HCT116 (cell line): ENCODE measurements at regions not wholly inside any gene's neighbourhood (a gene's known extent, or its start where the extent isn't known, plus 50 kb on each side); places are given as distances from the start of the nearest gene placed in this dataset.

Experiments
- ATAC-seq: fragments of 200-7000 bp; cut with Tn5 transposase; 2 replicates; pipeline ENCODE4 v1.9.1; 2020; ENCODE audit warnings: mild to moderate bottlenecking, moderate library complexity
- BruUV-seq: library from RNA; stranded (reverse); fragments of 400-500 nt; replicated peaks from 2 replicates; lab custom pipeline; 2021; lab: Mats Ljungman, UMichigan
- CTCF ChIA-PET: fragments of 300-600 bp; sonication (Branson Sonifier 250); formaldehyde crosslinking; loops from one replicate; lab custom pipeline; 2021; ENCODE audit warnings: antibody characterized with exemption; lab: Charles Lee
- POLR2A ChIA-PET: fragments of 300-600, 350-600 bp; sonication (Branson Sonifier 250); formaldehyde crosslinking; loops from one replicate; lab custom pipeline; 2021; ENCODE audit warnings: antibody characterized with exemption; lab: Charles Lee
- RAD21 ChIA-PET, 2 experiments: fragments of 300-600 bp; sonication (Branson Sonifier 250); formaldehyde crosslinking; loops; one replicate each; lab custom pipeline; 2023; ENCODE audit warnings: low total read pairs in 2 of 2; ENCODE audit not compliant: uncharacterized antibody in 2 of 2, unreplicated experiment in 2 of 2, low non-redundant PET in 1 of 2; lab: Charles Lee
- DNase-seq: peaks from one replicate; pipeline ENCODE4 v3.0.0-alpha.2; 2010; ENCODE audit warnings: low read depth, low spot score
- H2AFZ ChIP-seq: fragments of 200-600 bp; shearing (Covaris generic), sonication (generic); 2 replicates; pipeline ENCODE4 v1.6.1; 2017; ENCODE audit warnings: low read depth, mixed run types, mixed read lengths, antibody characterized with exemption, low read length; ENCODE audit not compliant: poor library complexity, severe bottlenecking
- H3K27ac ChIP-seq: 2 replicates; pipeline ENCODE4 v1.5.1; 2012; ENCODE audit warnings: low read depth, low read length
- H3K27me3 ChIP-seq: fragments of 200-600 bp; sonication (generic); 2 replicates; pipeline ENCODE4 v1.6.1; 2016; ENCODE audit warnings: mixed run types, low read length, mixed read lengths; ENCODE audit not compliant: insufficient read depth
- H3K36me3 ChIP-seq, 2 experiments: fragments of 200-500 bp in 1 of 2; fragments of 200-600 bp in 1 of 2; sonication (Bioruptor generic) in 1 of 2; sonication (generic) in 1 of 2; 2 replicates each; pipeline versions ENCODE4 v1.5.1 to v1.6.1; 2014 to 2016; ENCODE audit warnings: low read length in 2 of 2, inconsistent platforms in 1 of 2, mixed read lengths in 1 of 2, mixed run types in 1 of 2; ENCODE audit not compliant: insufficient read depth in 2 of 2, control insufficient read depth in 1 of 2
- H3K4me1 ChIP-seq, 2 experiments: fragments of 200-600 bp in 1 of 2; sonication (generic) in 1 of 2; 2 replicates each; pipeline versions ENCODE4 v1.5.1 to v1.6.1; 2012 to 2017; ENCODE audit warnings: low read length in 2 of 2, inconsistent platforms in 1 of 2, mild to moderate bottlenecking in 1 of 2, mixed read lengths in 1 of 2, mixed run types in 1 of 2, moderate library complexity in 1 of 2; ENCODE audit not compliant: insufficient read depth in 2 of 2, control insufficient read depth in 1 of 2
- H3K4me2 ChIP-seq: fragments of 200-600 bp; sonication (generic); 2 replicates; pipeline ENCODE4 v1.6.1; 2017; ENCODE audit warnings: mixed run types, low read length, mixed read lengths
- H3K4me3 ChIP-seq, 2 experiments: fragments of 200-600 bp in 1 of 2; sonication (generic) in 1 of 2; replicated peaks in 1 of 2; 2 replicates each; pipeline ENCODE4 v1.5.1; 2011 to 2016; ENCODE audit warnings: low read length in 2 of 2, control low read depth in 1 of 2, low read depth in 1 of 2, mild to moderate bottlenecking in 1 of 2, mixed read lengths in 1 of 2, mixed run types in 1 of 2
- H3K79me2 ChIP-seq: fragments of 200-600 bp; sonication (generic); 2 replicates; pipeline ENCODE4 v1.6.1; 2017; ENCODE audit warnings: mild to moderate bottlenecking, mixed run types, low read length, moderate library complexity, mixed read lengths; ENCODE audit not compliant: insufficient read depth
- H3K9ac ChIP-seq: fragments of 200-600 bp; sonication (generic); 2 replicates; pipeline ENCODE4 v1.6.1; 2016; ENCODE audit warnings: low read length, mixed read lengths
- H3K9me2 ChIP-seq: fragments of 200-600 bp; sonication (generic), shearing (Covaris generic); 2 replicates; pipeline ENCODE4 v1.6.1; 2017; ENCODE audit warnings: mixed run types, mild to moderate bottlenecking, moderate library complexity; ENCODE audit not compliant: insufficient read depth
- H3K9me3 ChIP-seq, 2 experiments: fragments of 200-500 bp in 1 of 2; fragments of 200-600 bp in 1 of 2; sonication (Bioruptor generic) in 1 of 2; sonication (generic) in 1 of 2; 2 replicates each; pipeline ENCODE4 v1.6.1; 2014 to 2017; ENCODE audit warnings: low read length in 2 of 2, mixed read lengths in 2 of 2, inconsistent platforms in 1 of 2, low read depth in 1 of 2, mild to moderate bottlenecking in 1 of 2, mixed run types in 1 of 2, moderate library complexity in 1 of 2; ENCODE audit not compliant: control insufficient read depth in 1 of 2, insufficient read depth in 1 of 2
- H4K20me1 ChIP-seq: fragments of 200-600 bp; sonication (generic), shearing (Covaris generic); 2 replicates; pipeline ENCODE4 v1.6.1; 2017; ENCODE audit warnings: mixed run types, mild to moderate bottlenecking, moderate library complexity; ENCODE audit not compliant: insufficient read depth
- EGR1 ChIP-seq: IDR thresholded peaks from 2 replicates; pipeline ENCODE4 v1.6.1; 2012; ENCODE audit warnings: low read depth
- EZH2phosphoT487 ChIP-seq: fragments of 200-600 bp; IDR thresholded peaks from 2 replicates; pipeline ENCODE4 v1.6.1; 2018; ENCODE audit warnings: antibody characterized with exemption, borderline replicate concordance
- JUND ChIP-seq: IDR thresholded peaks from 2 replicates; pipeline ENCODE4 v1.6.1; 2012
- MAX ChIP-seq: IDR thresholded peaks from 2 replicates; pipeline ENCODE4 v1.6.1; 2012
- SP1 ChIP-seq: IDR thresholded peaks from 2 replicates; pipeline ENCODE4 v1.6.1; 2012; ENCODE audit warnings: low read depth
- ZFX ChIP-seq: fragments of 450-650 bp; IDR thresholded peaks from 2 replicates; pipeline ENCODE4 v1.6.1; 2017
- intact Hi-C: fragments of 100-400 bp; cut with micrococcal nuclease; formaldehyde crosslinking; loops from 2 replicates; pipeline ENCODE4 v1.10.0; 2022
- TF ChIP-seq, protein P1 (sequence below): IDR thresholded peaks from 2 replicates; pipeline ENCODE4 v1.6.1; 2012

GRCh38 chr1:198867182-198867581, 228.3 kb downstream of the PTPRC start:
- H3K4me1 ChIP-seq: no peaks in the 10 kb centered on the region
- H2AFZ ChIP-seq: no peak overlapping the region
- H3K27ac ChIP-seq: no peak overlapping the region
- ChIA-PET RAD21 (no interaction called here), POLR2A (no interaction called here)
- H3K27me3 ChIP-seq: no peaks in the 10 kb centered on the region
- H4K20me1 ChIP-seq: no peaks in the 10 kb centered on the region
- no peak for DNase-seq
- no peak for TF ChIP-seq SP1
- TF ChIP-seq EZH2phosphoT487: no peak
- TF ChIP-seq, protein P1, sequence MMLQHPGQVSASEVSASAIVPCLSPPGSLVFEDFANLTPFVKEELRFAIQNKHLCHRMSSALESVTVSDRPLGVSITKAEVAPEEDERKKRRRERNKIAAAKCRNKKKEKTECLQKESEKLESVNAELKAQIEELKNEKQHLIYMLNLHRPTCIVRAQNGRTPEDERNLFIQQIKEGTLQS: no peak
- TF ChIP-seq EGR1: no peak
- no peak for TF ChIP-seq MAX
- no peak for TF ChIP-seq ZFX
- TF ChIP-seq, all 23 proteins: peak for 0
- Histone ChIP-seq H3K9ac (no peak overlapping the region), H3K4me2 (no peak overlapping the region), H3K4me3 (no peak overlapping the region), H3K9me3 (no peaks in the 10 kb centered on the region), H3K79me2 (no peaks in the 10 kb centered on the region), H3K36me3 (no peaks in the 10 kb centered on the region), H3K9me2 (no peaks in the 10 kb centered on the region)
- CTCF ChIA-PET: no interaction called here
- intact Hi-C loops: no loop called here
- BruUV-seq: no TSS peak
- ATAC-seq: no peak

DNA sequence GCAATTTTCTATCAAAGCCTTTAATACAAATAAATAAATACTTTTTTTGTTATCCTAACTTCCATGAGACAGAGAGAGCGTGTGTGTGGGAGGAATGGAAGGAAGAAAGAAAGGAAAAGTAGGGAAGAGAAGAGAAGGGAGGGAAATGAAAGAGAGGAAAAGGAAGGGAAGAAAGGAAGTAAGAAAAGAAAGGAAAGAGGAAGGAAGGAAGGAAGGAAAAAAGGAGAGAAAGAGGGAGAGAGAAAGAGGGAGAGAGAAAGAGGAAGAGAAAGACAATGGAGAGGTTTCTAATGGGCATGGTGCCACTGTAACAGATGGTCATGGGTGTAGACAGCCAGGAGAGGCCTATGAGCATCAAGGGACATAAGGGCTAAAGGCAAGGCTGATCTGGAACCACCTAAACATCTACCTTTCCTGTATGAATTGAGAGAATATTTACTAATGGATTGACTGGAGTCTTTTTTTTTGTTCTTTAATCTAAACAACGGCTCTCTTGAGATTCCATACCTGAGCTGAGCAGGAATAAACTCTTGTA, 234.9 kb downstream of the PTPRC start:
- RAD21 ChIA-PET: no interaction called here
- no peaks in the 10 kb centered on the region for H3K79me2 ChIP-seq
- intact Hi-C loops: no loop called here
- DNase-seq: no peak
- CTCF ChIA-PET: no interaction called here
- POLR2A ChIA-PET: no interaction called here
- H3K9ac ChIP-seq: no peak overlapping the region
- no peak overlapping the region for H2AFZ ChIP-seq
- H3K27me3 ChIP-seq: no peaks in the 10 kb centered on the region
- no peaks in the 10 kb centered on the region; a peak in 1 of 4 replicates for H3K36me3 ChIP-seq
- no peak overlapping the region for H3K4me2 ChIP-seq
- H3K4me1 ChIP-seq: peaks cover 0 to 3% of the 10 kb centered on the region in 2 experiments; a peak in 1 of 4 replicates
- no peaks in the 10 kb centered on the region for H3K9me3 ChIP-seq
- no peak overlapping the region for H3K4me3 ChIP-seq
- no peaks in the 10 kb centered on the region for H3K9me2 ChIP-seq
- H4K20me1 ChIP-seq: no peaks in the 10 kb centered on the region
- TF ChIP-seq EZH2phosphoT487: no peak
- no peak for TF ChIP-seq JUND
- H3K27ac ChIP-seq: no peak overlapping the region
- no TSS peak for BruUV-seq
- no peak for ATAC-seq
